A673 (cell line): ENCODE measurements at regions not wholly inside any gene's neighbourhood (a gene's known extent, or its start where the extent isn't known, plus 50 kb on each side); places are given as distances from the start of the nearest gene placed in this dataset.
"Not testable (repeated sequence)": the region's sequence is repeated elsewhere in the genome, so short reads cannot be mapped to it uniquely, and the experiment has no call there.

ENCODE experiments used
- BruUV-seq: library from RNA; stranded (reverse); fragments of 400-500 nt; replicated peaks from 2 replicates; lab custom pipeline; 2021; lab: Mats Ljungman, UMichigan
- CTCF ChIA-PET: fragments of 300-600 bp; sonication (Branson Sonifier 250); formaldehyde crosslinking; loops from one replicate; lab custom pipeline; 2022; ENCODE audit warnings: antibody characterized with exemption; lab: Charles Lee
- POLR2A ChIA-PET: fragments of 300-600 bp; sonication (Branson Sonifier 250); formaldehyde crosslinking; loops from one replicate; lab custom pipeline; 2022; ENCODE audit warnings: antibody characterized with exemption; ENCODE audit not compliant: low non-redundant PET; lab: Charles Lee
- DNase-seq: peaks from one replicate; pipeline ENCODE4 v3.0.0-alpha.2; 2015; ENCODE audit warnings: low spot score
- H3K27ac ChIP-seq: fragments of 200-600 bp; sonication (generic); 2 replicates; pipeline ENCODE4 v1.5.1; 2016; ENCODE audit warnings: mixed run types, low read depth, mild to moderate bottlenecking, mixed read lengths, antibody characterized with exemption, low read length; ENCODE audit not compliant: poor library complexity, severe bottlenecking
- H3K27me3 ChIP-seq: fragments of 200-600 bp; sonication (generic); replicated peaks from 2 replicates; pipeline ENCODE4 v1.6.1; 2017; ENCODE audit warnings: mixed run types, low read depth, mild to moderate bottlenecking, mixed read lengths, antibody characterized with exemption, low read length; ENCODE audit not compliant: insufficient read depth, poor library complexity
- H3K36me3 ChIP-seq: fragments of 200-600 bp; sonication (generic); 2 replicates; pipeline ENCODE4 v1.6.1; 2016; ENCODE audit warnings: mixed run types, mild to moderate bottlenecking, mixed read lengths, antibody characterized with exemption, low read length; ENCODE audit not compliant: insufficient read depth, poor library complexity, severe bottlenecking
- H3K4me1 ChIP-seq: fragments of 200-600 bp; sonication (generic); 2 replicates; pipeline ENCODE4 v1.6.1; 2017; ENCODE audit warnings: mixed run types, mild to moderate bottlenecking, mixed read lengths, antibody characterized with exemption, low read length; ENCODE audit not compliant: insufficient read depth, poor library complexity, severe bottlenecking
- H3K4me3 ChIP-seq: fragments of 200-600 bp; sonication (generic); 2 replicates; pipeline ENCODE4 v1.5.1; 2016; ENCODE audit warnings: low read depth, mixed run types, mild to moderate bottlenecking, mixed read lengths, low read length; ENCODE audit not compliant: poor library complexity, severe bottlenecking
- H3K9me3 ChIP-seq: fragments of 200-600 bp; sonication (generic); 2 replicates; pipeline ENCODE4 v1.6.1; 2016; ENCODE audit warnings: mixed run types, low read depth, mild to moderate bottlenecking, mixed read lengths, antibody characterized with exemption, low read length; ENCODE audit not compliant: poor library complexity, severe bottlenecking
- CTCF ChIP-seq: fragments of 300-800, 200-600 bp; sonication (generic); conservative IDR thresholded peaks from 2 replicates; pipeline ENCODE4 v1.5.1; 2017; ENCODE audit warnings: low read depth, mild to moderate bottlenecking, antibody characterized with exemption, low read length, moderate library complexity, mixed read lengths
- EZH2 ChIP-seq: fragments of 200-600 bp; sonication (generic); IDR thresholded peaks from 2 replicates; pipeline ENCODE4 v1.6.1; 2017; ENCODE audit warnings: borderline replicate concordance, low read depth, mild to moderate bottlenecking, mixed read lengths, antibody characterized with exemption, low read length; ENCODE audit not compliant: poor library complexity, severe bottlenecking
- intact Hi-C: fragments of 100-400 bp; cut with micrococcal nuclease; formaldehyde crosslinking; loops from one replicate; pipeline ENCODE4 v1.10.0; 2022; ENCODE audit not compliant: unreplicated experiment

DNA sequence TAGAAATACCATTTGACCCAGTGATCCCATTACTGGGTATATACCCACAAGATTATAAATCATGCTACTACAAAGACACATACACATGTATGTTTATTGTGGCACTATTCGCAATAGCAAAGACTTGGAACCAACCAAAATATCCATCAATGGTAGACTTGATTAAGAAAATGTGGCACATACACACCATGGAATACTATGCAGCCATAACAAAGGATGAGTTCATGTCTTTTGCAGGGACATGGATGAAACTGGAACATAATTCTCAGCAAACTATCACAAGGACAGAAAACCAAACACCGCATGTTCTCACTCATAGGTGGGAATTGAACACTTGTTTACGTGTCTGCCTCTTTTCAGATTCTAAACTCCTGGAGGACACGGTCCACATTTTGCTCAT lies 116.9 kb downstream of the ADSS2 start:
- H3K9me3 ChIP-seq, H3K27me3 ChIP-seq, BruUV-seq, H3K4me1 ChIP-seq, intact Hi-C loops, H3K27ac ChIP-seq, POLR2A ChIA-PET, H3K4me3 ChIP-seq, CTCF ChIA-PET, H3K36me3 ChIP-seq, DNase-seq: not testable (repeated sequence)

DNA sequence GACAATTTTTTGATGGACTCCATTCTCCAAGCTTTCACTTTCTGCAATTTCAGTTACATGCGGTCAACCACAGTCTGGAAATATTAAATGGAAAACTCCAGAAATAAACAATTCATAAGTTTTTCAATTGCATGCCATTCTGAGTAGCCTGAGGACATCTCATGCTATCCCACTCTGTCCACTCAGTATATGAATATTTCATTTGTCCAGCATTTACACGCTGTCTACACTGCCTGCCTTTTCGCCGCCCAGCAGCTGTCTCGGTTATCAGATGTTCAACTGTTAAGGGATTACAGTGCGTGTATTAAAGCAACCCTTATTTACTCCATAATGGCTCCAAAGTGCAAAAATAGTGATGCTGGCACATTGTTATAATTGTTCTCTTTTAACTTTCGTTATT lies 116.3 kb downstream of the ADSS2 start:
- no peaks in the 10 kb centered on the region for H3K27me3 ChIP-seq
- DNase-seq = no peak
- no TSS peak for BruUV-seq
- POLR2A ChIA-PET = no interaction called here
- H3K4me1 ChIP-seq = no peaks in the 10 kb centered on the region
- no peak overlapping the region for H3K4me3 ChIP-seq
- no peak overlapping the region for H3K27ac ChIP-seq
- CTCF ChIA-PET = no interaction called here
- no peaks in the 10 kb centered on the region for H3K36me3 ChIP-seq
- H3K9me3 ChIP-seq = no peaks in the 10 kb centered on the region
- intact Hi-C loops = no loop called here
- TF ChIP-seq EZH2 (no peak), CTCF (no peak)

- DNase-seq = no peak
- H3K36me3 ChIP-seq = no peaks in the 10 kb centered on the region
- no peaks in the 10 kb centered on the region for H3K4me1 ChIP-seq
- no peaks in the 10 kb centered on the region for H3K9me3 ChIP-seq
- no TSS peak for BruUV-seq
- no peak for TF ChIP-seq EZH2
- TF ChIP-seq CTCF = no peak
- CTCF ChIA-PET = no interaction called here
- POLR2A ChIA-PET = no interaction called here
- H3K27me3 ChIP-seq = no peaks in the 10 kb centered on the region
- H3K27ac ChIP-seq = no peak overlapping the region
- no peak overlapping the region for H3K4me3 ChIP-seq
- intact Hi-C loops = no loop called here
These were observed 115.3 kb downstream of the ADSS2 start for GRCh38 chr1:244336232-244336899.

DNA sequence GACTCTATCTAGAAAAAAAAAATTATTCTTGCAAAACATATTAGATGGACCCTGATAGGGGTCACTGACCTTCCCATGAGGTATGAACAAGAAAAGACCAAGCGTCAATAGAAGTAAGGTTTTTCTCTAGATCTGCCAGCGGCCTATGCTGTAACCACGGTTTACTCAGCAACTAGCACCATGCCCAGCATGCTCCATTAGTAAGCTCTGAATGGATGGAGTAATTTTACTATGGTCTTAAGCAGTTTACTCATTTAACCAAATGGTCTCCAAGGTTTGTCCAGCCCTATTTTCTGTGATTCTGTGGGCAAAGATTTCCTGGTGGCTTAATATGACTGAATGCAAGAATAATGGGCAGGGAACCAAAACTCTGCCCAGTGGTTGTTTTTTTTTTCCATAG lies 113.9 kb downstream of the ADSS2 start:
- intact Hi-C loops = no loop called here
- ChIA-PET CTCF (no interaction called here), POLR2A (no interaction called here)
- H3K36me3 ChIP-seq = no peaks in the 10 kb centered on the region
- no peaks in the 10 kb centered on the region for H3K9me3 ChIP-seq
- no peaks in the 10 kb centered on the region for H3K27me3 ChIP-seq
- no peak for DNase-seq
- no peak for TF ChIP-seq EZH2
- TF ChIP-seq CTCF = no peak
- H3K4me3 ChIP-seq = no peak overlapping the region
- BruUV-seq = no TSS peak
- no peaks in the 10 kb centered on the region for H3K4me1 ChIP-seq
- H3K27ac ChIP-seq = no peak overlapping the region
